HG02840 (cell line): ENCODE measurements at regions not wholly inside any gene's neighbourhood (a gene's known extent, or its start where the extent isn't known, plus 50 kb on each side); places are given as distances from the start of the nearest gene placed in this dataset.
"Not testable (repeated sequence)": the region's sequence is repeated elsewhere in the genome, so short reads cannot be mapped to it uniquely, and the experiment has no call there.

Source experiments
- ATAC-seq: cut with Tn5 transposase; IDR thresholded peaks from one replicate; pipeline ENCODE4 v1.9.1; 2021; ENCODE audit warnings: mild to moderate bottlenecking, moderate library complexity, moderate number of reproducible peaks; ENCODE audit not compliant: unreplicated experiment, low FRiP score

DNA sequence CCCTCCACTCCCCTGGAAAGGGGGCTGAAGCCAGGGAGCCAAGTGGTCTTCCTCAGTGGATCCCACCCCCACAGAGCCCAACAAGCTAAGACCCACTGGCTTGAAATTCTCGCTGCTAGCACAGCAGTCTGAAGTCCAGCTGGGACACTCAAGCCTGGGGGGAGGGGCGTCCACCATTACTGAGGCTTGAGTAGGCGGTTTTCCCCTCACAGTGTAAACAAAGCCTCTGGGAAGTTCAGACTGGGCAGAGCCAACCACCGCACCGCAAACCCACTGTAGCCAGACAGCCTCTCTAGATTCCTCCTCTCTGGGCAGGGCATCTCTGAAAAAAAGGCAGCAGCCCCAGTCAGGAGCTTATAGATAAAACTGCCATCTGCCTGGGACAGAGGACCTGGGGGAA, 114.4 kb upstream of the GNAI1 start:
- not testable (repeated sequence) for ATAC-seq

DNA sequence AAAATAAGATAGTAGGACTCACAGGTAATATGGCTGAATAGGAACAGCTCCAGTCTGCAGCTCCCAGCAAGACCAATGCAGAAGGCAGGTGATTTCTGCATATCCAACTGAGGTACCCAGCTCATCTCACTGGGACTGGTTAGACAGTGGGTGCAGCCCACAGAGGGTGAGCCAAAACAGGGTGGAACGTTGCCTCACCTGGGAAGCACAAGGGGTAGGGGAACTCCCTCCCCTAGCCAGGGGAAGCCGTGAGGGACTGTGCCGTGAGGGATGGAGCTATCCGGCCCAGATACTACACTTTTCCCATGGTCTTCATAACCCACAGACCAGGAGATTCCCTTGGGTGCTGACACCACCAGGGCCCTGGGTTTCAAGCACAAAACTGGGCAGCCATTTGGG, 114.8 kb upstream of the GNAI1 start:
- ATAC-seq, result not testable (repeated sequence)

DNA sequence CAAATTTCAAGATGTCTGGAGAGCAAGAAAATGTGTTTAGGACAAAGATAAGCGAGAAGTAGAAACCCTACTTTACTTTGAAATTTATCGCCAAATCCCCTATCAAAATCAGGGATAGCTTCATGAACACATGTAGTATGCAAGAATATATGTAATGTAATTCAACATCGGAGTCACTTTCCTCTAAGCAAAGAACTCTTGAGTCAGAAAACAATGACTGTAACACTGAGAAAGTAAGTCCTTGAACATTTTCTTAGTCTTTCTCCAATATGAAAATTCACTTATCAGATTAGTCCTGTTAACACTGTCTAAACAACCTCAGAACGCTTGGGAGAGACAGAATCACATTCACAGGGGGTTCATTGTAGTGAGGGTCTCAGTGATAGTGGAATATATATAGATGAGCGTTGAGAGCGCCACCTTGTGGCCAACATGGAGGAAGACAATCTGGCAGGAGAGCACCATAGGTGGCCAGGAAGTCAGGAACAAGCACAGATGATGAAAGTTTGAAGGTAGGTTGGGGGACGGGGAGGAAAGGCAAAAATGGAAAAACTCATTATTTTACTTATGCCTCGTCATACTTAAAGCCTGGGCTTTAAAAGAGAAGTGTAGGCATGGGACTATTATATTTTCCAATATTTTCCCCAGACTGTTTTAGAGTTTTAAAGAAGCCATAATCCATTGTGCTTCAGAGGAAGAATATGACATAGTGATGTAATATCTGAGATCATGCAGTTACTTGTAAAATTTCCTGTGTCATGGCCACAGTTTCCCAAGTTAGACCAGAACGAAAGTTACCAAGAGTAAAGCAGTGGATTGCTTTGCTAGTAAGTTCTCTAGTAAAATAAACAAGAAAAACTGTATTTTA, 115.5 kb upstream of the GNAI1 start:
- peak; percentile 88 for ATAC-seq

DNA sequence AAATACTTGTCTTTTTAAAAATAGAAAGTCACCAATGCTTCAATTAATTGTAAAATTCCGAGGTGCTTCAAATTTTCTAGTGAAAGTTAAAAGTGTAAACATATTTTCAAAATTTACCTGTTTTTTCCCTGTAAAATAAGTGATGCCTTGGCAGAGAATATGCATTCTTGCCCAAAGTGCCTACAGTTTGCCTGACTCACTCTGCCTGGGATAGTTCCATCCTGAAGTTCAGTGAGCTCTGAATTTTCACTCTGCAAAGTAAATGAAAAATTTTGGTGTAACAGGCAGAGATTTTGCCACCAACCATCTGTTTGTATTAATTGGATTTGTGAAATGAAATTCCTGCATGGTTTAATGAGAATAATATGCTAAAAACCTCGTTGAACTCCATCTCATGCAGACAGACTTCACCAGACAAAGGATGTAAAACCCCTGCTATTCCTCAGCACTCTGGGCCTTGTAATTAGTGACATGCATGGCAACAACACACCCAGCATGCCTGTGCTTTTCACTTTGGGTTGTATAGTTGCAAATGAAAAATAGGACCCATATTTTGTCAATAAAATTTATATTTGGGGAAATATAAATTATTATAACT, 117.4 kb upstream of the GNAI1 start:
- no peak for ATAC-seq

DNA sequence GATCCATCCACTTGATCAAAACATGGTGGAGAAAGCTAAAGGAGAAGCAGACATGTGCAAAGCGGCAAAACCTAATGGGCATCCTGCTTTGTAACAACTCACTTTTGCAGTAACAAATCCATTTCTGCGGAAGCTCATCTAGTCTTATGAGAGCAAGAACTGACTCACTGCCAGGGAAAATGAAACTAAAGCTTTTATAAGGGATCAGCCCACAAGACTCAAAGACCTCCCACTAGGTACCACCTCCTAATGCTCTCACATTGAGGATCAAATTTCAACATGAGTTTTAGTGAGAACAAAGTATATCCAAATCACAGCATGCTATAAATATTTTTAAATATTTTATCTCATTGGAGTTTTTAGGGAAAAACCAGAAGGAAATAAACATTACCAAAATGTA, 120.1 kb upstream of the GNAI1 start:
- ATAC-seq, result no peak

DNA sequence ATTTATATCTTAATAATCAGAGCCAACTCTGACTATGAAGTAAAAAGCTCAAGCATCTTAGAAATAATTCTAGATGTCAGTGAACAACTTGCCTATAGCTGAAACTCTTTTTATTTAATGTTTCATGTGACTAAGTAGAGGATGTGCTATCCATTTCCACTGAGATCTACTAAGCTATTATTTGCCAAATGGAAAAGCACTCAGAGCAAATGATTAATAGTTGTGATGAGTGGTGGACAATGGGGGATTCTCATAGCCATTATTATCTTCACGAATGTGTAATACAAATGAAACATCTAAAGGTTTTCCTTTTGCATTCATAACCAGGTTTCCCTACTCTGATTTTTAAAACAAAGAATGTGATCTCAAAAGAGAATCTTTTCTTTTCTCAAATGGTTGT, 126.6 kb upstream of the GNAI1 start:
- no peak for ATAC-seq

DNA sequence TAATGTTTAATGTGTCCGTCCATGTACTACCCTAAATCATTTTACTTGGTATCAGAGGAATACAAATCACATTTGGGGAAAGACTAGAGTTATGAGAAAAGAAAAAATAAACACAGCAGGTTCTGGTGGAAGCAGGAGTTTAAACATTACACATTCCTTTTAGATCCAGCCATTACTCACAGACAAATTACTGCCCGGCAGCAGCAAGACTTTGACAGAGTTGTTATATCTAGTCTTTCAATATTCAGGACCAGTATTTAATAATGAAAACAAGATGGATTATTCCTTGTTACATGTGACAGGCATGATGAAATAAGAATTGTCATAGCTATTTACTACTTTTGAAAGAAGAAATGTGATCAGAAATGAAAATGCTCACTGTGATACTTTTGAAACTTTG, 131.8 kb upstream of the GNAI1 start:
- ATAC-seq, result no peak

DNA sequence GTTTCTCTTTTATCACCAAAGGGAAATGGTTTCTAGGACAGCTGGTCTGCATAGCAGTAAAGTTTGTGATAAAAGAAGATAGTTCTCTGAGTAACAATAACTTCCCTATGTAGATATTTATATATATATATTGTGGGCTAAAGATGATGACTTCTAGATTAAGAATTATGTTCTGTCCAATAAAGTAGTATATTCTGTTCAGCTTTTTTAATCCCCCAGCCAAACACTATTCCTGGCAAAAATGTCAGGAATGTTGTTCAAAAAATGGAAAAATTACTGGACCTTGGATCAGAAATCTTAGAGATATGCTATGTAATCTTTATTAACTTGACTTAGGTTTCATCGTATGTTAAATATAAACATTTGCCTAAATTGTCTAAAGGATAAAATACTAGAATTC, 136.3 kb upstream of the GNAI1 start:
- no peak for ATAC-seq

DNA sequence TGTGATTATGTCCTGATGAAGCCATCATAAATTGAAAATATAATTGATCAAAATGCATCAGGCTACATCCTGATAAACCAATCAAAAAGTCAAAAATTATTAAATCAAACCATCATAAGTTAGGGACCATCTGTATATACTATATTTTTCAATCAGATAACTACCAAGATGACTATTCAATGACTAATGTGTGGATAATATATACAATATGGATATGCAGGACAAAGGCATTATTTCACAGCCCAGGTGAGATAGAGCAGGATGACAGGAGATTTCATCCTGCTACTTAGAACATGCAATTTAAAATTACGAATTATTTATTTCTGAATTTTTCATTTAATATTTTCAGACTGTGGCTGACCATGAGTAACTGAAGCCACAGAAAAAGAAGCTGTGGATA, 137.3 kb upstream of the GNAI1 start:
- no peak for ATAC-seq

DNA sequence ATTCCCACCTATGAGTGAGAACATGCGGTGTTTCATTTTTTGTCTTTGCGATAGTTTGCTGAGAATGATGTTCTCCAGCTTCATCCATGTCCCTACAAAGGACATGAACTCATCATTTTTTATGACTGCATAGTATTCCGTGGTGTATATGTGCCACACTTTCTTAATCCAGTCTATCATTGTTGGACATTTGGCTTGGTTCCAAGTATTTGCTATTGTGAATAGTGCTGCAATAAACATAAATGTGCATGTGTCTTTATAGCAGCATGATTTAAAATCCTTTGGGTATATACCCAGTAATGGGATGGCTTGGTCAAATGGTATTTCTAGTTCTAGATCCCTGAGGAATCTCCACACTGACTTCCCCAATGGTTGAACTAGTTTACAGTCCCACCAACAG, 138.9 kb upstream of the GNAI1 start:
- ATAC-seq, result not testable (repeated sequence)

DNA sequence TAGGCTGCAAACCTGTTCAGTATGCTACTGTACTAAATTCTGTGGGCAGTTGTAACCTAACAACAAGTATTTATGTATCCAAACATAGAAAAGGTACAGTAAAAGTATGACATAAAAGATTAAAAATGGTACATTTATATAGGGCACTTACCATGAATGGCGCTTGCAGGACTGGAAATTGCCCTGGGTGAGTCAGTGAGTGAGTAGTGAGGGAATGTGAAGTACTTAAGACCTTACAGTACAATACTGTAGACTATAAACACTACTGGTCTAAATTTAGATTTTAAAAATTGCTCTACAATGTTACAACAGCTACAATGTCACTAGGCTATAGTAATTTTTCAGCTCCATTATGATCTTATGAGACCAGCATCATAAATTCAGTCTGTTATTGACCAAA, 146.0 kb upstream of the GNAI1 start:
- no peak for ATAC-seq

DNA sequence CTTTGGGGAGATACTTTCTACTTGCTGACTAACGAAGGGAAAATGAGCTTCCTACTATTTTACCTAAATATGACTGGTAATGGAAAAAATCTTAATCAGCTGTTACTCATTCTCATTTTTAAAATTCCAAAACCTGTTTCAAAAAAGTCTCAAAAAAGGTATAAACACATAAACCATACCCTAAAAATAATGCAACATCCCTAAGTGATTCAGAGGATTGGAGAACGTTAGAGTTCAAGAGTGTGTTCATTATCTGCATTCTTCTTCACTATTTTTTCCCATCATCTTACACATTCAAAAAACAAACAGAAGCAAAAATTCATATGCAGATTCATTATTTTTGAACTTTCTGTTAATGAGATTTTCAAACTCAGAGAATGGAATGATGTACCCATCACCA, 150.4 kb upstream of the GNAI1 start:
- ATAC-seq, result no peak

DNA sequence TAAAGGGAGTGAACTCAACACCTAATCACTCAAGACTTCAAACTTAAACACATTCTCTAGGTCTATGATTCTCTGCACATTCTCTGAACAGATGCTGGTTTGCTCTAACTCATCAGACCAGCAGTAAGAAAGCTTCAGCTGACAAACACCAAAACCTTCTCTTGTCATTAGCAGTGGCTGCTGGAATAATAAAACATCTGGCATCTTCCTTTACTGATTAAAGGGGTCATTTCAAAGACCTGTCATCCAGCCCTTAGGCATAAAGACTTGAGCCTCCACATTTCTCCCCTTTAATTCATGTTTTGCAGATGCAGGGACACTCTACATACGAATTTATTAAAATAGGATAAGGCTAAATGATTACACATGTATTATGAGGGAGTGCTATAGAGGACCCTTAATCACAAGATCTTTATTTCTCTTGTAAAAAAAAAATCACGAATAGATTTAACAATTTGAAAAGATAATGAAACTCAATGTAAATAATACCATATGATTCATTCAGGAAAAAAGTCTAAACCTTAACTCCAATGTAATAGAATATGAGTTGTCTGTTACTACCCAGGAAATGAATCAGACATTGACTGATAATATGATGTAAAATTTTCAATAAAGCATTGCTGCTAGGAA, 152.4 kb upstream of the GNAI1 start:
- no peak for ATAC-seq

DNA sequence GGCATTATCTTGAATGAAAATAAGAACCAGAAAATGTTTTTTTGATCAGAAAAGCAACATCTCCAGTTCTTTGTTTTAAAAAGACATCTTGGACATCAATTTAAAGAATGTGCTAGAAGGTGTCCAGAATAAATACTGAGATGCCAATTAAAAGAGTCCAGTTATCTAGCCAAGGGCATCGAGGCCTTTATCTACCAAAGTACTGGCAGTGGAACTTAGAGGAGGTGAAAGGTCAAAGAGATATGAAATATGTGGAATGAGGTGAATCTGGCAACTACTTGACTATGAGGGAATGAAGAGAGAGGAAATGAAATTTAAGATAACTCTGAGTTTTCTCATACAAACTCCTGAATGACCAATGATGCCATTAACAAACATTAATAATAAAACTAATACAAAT, 154.3 kb upstream of the GNAI1 start:
- no peak for ATAC-seq

DNA sequence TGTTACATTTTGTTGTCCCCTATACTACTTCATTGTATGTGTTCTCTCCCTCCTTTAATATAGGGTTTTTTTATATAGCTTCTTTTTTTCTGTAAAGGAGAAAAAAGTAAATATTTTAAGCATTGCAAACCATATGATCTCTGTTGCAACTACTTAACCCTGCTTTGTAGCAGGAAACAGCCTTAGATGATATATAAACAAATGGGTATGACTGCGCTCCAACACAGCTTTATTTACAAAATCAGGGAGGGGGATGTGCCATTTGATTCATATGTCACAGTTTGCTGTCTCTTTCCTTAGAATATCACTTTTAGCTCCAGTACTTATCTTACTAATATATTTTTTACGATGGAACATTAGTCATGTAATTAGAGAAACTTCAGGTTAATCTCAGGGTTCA, 155.2 kb upstream of the GNAI1 start:
- ATAC-seq, result no peak

DNA sequence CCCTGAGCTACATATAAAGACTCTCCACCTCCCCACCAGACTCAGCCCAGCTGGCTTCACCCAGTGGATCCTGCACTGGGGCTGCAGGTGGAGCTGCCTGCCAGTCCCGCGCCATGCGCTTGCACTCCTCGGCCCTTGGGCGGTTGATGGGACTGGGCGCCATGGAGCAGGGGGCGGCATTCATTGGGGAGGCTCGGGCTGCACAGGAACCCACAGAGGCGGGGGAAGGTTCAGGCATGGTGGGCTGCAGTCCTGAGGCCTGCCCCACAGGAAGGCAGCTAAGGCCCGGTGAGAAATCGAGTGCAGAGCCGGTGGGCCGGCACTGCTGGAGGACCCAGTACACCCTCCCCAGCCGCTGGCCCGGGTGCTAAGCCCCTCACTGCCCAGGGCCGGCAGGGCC, 157.2 kb upstream of the GNAI1 start:
- no peak for ATAC-seq

DNA sequence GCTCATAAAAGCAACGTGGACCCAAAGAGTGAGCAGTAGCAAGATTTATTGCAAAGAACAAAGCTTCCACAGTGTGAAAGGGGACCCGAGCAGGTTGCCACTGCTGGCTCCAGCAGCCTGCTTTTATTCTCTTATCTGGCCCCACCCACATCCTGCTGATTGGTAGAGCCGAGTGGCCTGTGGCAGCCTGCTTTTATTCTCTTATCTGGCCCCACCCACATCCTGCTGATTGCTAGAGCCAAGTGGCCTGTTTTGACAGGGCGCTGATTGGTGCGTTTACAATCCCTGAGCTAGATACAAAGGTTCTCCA, 158.0 kb upstream of the GNAI1 start:
- ATAC-seq, result not testable (repeated sequence)

DNA sequence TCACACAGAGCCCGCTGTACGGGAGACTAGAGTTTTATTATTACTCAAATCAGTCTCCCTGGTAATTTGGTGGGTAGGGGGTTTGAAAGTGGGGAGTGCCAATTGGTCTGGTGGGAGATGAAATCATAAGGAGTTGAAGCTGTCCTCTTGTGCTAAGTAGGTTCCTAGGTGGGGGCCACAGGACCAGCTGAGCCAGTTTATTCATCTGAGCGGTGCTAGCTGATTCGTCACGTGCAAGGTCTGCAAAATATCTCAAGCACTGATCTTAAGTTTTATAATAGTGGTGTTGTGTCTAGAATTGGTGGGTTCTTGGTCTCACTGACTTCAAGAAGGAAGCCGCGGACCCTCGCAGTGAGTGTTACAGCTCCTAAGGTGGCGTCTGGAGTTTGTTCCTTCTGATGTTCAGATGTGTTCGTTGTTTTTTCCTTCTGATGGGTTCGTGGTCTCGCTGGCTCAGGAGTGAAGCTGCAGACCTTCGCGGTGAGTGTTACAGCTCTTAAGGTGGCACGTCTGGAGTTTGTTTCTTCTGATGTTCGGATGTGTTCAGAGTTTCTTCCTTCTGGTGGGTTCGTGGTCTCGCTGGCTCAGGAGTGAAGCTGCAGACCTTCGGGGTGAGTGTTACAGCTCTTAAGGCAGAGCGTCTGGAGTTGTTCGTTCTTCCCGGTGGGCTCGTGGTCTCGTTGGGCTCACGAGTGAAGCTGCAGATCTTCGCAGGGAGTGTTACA, 158.5 kb upstream of the GNAI1 start:
- not testable (repeated sequence) for ATAC-seq

DNA sequence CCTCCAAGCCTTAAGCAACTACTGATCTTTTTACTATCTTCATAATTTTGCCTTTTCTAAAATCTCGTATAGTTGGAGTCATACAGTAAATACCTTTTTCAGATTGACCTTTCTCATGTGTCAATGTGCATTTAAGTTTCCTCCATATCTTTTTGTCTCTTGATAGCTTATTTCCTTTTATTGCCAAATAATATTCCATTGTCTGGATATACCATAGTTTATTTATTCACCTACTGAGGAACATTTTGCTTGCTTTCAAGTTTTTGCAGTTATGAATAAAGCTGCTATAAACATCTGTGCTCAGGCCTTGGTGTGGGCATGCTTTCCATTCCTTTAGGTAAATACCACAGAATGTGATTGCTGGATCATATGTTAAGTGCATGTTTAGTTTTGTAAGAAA, 161.2 kb upstream of the GNAI1 start:
- no peak for ATAC-seq

DNA sequence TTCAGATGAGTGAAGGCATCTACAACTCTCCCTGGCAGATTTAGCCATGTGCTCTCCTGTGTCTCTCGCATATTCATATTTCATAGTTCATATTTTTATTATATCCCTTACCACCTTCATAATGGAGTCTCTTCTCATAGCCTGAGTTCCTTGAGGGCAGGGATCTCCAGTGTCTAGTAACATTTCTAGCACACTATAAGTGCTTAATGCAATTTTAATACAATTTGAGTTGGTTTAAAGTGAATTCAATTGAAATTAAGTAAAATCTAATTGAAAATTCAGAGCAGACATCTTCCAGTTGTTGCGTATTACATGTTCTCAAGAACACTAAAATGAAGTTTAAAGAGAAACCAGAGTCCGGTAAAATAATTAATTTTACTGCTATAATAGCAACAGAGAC, 163.6 kb upstream of the GNAI1 start:
- no peak for ATAC-seq

DNA sequence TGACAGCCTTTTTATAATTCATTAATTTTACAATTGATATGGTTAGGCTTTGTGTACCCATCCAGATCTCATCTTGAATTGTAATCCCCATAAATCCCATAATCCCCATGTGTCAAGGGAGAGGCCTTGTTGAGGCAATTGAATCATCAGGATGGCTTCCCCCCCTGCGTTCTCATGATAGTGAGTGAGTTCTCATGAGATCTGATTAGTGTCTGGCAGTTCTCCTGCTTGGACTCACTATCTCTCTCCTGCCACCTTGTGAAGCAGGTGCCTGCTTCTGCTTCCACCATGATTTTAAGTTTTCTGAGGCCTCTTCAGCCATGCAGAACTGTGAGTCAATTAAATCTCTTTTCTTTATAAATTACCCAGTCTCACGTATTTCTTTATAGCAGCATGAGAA, 165.7 kb upstream of the GNAI1 start:
- no peak for ATAC-seq
